Iris pigment epithelial cell (primary cell): ENCODE measurements at regions not wholly inside any gene's neighbourhood (a gene's known extent, or its start where the extent isn't known, plus 50 kb on each side); places are given as distances from the start of the nearest gene placed in this dataset.

Experiments
- DNase-seq: peaks from one replicate; pipeline ENCODE4 v3.0.0-alpha.2; 2011; ENCODE audit warnings: low read depth

GRCh38 chr7:110569486-110570205, 521.3 kb upstream of the LRRN3 start:
- no peak for DNase-seq

GRCh38 chr7:110573862-110574528, 516.9 kb upstream of the LRRN3 start:
- peak; percentile 88 for DNase-seq

GRCh38 chr7:110587294-110587693, 503.6 kb upstream of the LRRN3 start:
- DNase-seq: no peak

- DNase-seq: no peak
Measured at GRCh38 chr7:110590415-110590814, 500.5 kb upstream of the LRRN3 start.

GRCh38 chr7:110591341-110591740, 499.6 kb upstream of the LRRN3 start:
- DNase-seq: no peak

GRCh38 chr7:110592557-110592956, 498.4 kb upstream of the LRRN3 start:
- DNase-seq: no peak

- no peak for DNase-seq
Measured at GRCh38 chr7:110593355-110593754, 497.6 kb upstream of the LRRN3 start.

- DNase-seq: no peak
Measured at GRCh38 chr7:110595694-110596093, 495.2 kb upstream of the LRRN3 start.

GRCh38 chr7:110600956-110601355, 490.0 kb upstream of the LRRN3 start:
- DNase-seq: no peak

- DNase-seq: no peak
Measured at GRCh38 chr7:110601710-110602109, 489.2 kb upstream of the LRRN3 start.

GRCh38 chr7:110604206-110604605, 486.7 kb upstream of the LRRN3 start:
- no peak for DNase-seq

GRCh38 chr7:110604885-110605284, 486.0 kb upstream of the LRRN3 start:
- DNase-seq: no peak

- DNase-seq: no peak
Measured at GRCh38 chr7:110607050-110607857, 483.7 kb upstream of the LRRN3 start.

- DNase-seq: no peak
Measured at GRCh38 chr7:110609336-110609735, 481.6 kb upstream of the LRRN3 start.

GRCh38 chr7:110612680-110613079, 478.2 kb upstream of the LRRN3 start:
- DNase-seq: no peak
